Globus pallidus (tissue), 1 donor: ENCODE measurements at regions not wholly inside any gene's neighbourhood (a gene's known extent, or its start where the extent isn't known, plus 50 kb on each side); places are given as distances from the start of the nearest gene placed in this dataset.
A peak's percentile ranks its signal among the peaks of the same experiment; 100 is the strongest.
"Not testable (repeated sequence)": the region's sequence is repeated elsewhere in the genome, so short reads cannot be mapped to it uniquely, and the experiment has no call there.

Source experiments
- DNase-seq: peaks from one replicate; pipeline ENCODE4 v3.0.0-alpha.2; 2015; ENCODE audit warnings: low spot score

DNA sequence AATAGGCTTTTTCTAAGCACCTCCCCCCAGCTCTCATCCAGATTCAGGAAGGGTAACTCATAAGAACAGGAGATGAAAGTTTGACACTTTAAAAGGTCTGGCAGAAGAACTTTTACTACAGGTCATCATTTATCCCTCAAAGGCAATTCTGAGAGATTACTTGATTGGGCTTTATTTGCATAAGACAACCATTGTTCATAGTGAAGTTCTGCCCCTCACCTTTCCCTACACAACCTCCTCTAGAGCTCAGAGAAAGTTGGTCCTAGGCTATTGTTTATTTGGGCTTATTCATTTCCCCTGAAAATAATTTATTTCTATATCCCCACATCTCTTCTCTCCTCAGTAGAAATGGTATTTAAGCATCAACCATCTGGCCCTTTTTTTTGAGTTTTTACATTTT lies 568.4 kb downstream of the ZNF608 start:
- DNase-seq: no peak

DNA sequence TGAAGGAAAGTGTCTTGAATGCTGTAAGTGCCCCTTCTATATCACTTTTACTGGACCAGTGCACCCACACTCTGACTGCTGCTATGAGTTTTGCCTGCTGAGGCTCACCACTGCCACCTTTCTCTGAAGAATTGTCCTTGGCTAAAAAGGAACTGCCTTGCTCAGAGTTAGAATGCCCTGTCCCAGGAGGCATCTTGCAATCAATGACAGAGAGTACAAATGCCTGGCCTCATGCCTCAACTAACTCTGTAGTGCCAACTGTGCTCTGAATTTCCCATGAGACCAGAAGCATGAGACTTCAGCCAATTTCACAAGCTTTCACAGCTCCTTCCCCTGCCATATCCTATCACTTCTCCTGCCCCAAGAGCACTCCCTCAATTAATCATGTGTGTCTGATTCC lies 569.7 kb downstream of the ZNF608 start:
- no peak for DNase-seq

DNA sequence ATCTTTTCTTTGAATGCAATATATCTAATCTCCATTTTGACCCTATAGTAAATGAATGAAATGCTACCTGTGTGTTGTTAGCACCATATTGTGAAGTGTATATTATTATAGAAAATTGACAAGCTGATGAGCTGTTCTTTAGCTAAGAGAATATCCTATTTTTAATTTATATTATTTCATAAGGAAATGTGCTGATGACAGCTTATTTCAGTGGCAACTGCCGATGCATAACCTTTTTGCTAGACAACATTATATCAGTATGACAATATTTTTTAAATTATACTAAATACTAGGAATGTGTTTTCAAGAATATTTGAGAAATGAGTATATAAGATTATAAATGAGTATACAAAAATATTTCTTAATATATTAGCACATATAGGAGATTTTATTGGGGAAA lies 573.1 kb downstream of the ZNF608 start:
- DNase-seq: no peak

DNA sequence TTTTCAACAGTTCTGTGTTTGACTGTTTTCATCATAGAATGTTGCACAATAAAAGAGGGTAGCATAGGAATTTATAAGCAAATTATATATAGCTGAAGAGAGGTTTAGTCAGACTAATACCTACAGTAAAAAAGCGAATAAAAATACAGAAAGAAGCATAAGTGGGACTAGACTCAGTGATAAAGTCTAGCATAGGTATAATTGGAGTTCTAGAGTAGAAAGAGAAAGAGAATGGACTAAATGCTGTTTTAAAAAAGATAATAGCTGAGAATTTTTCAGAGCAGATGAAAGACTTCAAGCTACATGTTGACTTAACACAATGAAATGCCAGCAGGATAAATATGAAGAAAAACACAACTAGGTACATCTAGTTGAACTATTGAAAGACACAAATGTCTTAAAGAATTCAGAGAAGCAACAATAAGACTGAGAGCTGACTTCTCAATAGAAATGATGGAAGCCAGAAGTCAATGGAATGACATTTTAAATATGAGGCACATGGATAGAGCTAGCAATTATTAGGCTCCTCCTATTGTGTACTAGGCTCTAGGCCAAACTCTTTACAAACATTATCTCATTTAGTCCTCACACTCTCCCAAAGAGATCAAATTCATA lies 573.9 kb downstream of the ZNF608 start:
- no peak for DNase-seq

DNA sequence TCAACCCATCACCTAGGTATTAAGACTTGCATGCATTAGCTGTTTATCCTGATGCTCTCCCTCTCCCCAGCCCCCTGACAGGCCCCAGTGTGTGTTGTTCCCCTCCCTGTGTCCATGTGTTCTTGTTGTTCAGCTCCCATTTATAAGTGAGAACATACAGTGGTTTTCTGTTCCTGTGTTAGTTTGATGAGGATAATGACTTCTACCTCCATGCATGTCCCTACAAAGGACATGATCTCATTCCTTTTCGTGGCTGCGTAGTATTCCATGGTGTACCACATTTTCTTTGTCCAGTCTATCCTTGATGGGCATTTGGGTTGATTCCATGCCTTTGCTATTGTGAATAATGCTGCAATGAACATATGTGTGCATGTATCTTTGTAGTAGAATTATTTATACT lies 578.3 kb downstream of the ZNF608 start:
- not testable (repeated sequence) for DNase-seq

DNA sequence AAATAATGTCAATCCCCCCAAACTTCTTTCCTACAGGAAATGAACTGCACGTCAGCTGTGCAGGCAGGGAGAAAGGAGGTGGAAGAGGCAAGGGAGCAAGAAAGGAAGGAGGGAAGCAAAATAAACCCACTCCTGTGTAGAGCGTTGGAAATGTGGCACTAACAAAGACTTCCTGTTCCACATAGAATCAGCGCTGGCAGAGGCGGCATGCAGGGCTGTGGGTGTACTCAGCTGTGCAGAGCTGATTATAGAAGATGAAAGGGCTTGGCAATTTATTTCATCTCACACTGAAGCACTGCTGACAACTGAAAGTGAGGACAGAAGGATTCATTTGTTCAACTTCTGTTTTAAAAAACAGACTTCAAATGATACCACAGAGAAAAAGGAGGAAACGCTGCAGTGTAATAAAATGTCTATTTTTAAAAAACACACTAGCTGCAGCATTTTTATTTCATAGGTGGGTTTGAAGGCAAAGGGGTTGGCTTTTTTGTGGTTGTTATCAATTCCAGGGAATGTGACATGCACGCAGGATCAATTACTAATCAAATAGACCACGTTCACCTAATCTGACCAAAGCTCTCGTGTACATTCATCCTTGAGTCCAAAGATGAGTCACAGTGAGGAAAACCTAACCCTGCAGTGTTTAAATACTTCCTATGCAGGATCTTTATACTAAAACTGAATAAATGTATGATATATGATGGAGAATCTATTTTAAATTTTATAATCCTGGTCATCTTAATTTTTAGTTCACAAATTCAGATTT lies 583.5 kb downstream of the ZNF608 start:
- DNase-seq: peak; percentile 85

DNA sequence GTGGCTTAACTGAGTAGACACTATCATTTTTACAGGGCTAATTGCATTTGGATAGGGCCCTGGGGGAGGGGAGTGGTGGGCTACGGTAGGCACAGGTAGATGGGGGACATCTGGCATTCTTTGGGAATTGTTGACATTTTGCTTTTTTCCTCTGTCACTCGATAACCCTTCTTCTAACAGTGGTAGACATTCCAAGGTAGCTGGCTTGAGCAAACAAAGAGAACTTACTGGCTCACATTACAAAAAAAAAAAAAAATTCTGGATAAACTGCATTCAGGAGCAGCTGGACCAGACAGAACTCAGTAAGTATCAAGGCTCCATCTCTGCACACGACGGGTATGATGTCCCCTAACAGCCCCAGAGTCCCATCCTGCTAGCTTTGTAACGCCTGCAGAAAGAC lies 585.2 kb downstream of the ZNF608 start:
- DNase-seq: no peak

DNA sequence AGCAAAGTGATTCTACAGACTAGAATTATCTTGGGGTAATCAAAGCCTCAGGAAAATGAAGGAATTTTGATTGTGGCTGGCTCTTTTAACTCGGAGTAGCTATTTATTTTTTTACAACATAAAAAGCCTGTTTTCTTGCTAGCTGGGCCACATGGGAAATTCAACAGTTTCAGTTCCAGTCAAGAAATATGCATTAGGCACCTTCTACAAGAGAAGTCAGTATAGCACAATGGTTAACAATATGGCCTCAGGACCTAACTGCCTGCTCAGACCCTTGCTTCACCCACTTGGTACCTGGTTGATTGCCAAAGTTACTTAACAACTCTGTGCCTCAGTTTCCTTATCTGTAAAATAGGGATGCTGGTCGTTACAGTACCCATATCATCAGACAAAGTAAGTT lies 586.2 kb downstream of the ZNF608 start:
- no peak for DNase-seq

DNA sequence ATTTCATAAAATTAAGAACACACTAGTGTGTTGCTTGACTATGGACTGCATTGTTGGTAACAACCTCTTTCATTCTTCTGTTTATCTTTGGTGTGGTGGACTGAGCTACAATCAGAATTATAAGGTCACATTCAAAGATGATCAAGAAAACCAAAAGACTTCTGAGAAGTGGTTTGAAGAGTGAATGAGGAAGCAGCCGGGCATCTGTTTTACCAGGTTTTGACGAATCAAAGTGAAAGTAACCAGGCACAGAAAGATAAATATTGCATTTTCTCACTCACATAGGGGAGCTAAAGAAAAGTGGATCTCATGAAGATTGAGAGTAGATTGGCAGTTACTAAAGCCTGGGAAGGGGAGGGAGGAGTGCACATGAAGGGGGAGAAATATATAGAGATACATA lies 589.1 kb downstream of the ZNF608 start:
- DNase-seq: no peak

DNA sequence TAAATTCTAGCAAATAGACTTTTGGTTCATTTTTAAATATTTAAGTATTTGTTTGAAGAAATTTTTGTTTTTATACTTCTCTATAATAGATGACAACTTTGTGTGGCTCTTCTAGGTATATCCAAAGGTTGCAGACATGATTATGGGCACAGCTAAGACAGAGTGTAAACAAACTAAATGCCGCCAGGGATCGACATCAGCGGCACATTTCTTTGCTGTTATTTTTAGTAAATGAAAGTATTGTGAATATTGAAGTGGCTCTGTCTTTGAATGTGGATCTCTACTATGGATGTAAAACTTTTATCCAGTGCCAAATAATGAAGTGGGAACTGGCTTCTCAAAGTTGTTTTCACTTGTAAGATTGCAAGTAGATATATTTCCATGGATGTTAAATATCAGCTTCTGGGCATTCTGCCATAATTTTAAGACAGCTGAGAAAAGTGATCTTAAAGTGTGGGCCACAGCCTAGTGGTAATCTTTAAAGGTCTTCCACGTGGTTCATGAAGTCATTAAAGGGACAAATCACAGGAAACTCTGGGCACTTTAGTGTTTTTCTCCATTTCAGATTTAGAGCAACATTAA lies 589.9 kb downstream of the ZNF608 start:
- no peak for DNase-seq

DNA sequence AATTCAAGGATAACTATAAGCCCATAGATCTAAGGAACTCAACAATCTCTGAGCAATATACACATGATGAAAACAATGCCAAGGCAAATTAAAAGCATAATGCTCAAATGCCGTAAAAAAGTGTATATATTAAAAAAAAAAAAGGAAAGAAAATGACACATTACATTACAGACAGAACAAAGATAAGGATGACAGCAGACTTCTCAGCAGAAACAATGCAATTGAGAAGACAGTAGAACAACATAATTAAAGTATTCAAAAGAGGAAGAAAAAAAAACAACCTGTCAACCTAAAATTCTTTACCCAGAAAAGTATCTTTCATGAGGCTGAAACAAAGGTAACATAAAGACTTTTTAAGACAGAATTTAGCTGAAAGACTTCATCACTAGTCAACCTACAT lies 591.7 kb downstream of the ZNF608 start:
- no peak for DNase-seq

DNA sequence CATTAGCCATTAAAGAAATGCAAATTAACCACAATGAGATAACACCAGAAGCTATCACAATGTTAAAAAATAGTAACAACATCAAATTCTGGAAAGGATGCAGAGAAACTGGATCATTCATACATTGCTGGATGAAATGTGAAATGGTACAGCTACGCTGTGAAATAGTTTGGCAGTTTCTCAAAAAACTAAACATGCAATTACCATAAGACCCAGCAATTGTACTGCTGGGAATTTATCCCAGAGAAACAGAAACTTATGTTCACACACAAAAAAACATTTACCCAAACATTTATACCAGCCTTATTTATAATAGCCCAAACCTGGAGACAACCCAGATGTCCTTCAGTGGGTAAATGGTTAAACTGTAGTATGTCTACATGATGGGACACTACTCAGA lies 592.9 kb downstream of the ZNF608 start:
- DNase-seq: no peak

DNA sequence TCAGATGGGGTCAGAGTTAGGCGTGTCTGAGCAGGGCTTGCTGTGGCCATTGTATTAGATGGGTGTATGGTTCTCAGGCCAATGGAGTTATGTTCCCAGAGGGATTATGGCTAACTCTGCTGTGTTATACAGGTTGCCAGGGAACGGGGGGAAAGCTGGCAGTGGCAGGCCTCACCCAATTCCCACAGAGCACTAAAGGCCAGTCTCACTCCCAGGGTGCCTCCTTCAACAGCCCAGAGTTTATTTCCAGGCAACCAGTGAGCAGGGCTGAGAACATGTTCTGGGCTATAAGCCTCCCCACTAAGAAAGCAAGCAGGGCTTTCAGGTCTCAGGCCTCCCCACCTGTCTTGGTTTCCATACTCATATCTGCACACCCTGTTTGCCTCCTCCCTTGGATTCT lies 597.9 kb downstream of the ZNF608 start:
- DNase-seq: no peak

DNA sequence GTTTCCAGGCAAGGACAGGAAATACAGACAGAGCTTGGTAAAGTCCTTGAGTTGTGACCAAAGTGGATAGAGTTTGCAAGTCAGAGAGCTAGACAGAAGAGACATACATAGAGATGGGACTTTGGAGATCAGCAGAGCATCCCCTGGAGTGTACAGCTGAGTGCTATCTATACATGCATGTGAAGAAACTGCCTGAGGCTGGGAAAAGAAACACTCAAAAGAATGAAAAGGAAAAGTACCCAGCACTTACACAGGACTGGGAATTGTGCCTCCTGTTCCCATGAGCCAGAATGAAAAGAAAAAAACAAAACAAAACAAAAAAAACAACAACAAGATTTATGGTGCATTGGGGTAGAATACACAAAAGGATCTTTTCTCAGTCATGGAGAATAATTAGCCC lies 606.4 kb downstream of the ZNF608 start:
- no peak for DNase-seq

DNA sequence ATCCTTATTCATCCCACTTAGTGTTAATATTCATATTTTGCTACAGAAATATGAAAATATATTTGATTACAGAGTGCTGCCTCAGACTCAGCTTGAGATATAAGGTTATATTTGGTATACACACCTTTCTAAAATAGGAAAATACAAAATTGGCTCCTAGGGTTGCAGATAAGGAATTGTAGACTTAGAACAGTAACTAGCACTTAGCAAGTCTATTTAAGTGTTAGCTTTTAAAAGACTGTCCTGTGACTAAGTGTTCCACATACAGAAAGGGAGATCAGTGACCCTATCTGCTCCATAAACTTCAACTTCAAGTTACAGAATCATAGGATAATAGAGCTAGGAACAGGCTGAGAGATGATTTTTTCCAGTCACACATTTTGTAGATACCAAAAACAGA lies 607.0 kb downstream of the ZNF608 start:
- no peak for DNase-seq

DNA sequence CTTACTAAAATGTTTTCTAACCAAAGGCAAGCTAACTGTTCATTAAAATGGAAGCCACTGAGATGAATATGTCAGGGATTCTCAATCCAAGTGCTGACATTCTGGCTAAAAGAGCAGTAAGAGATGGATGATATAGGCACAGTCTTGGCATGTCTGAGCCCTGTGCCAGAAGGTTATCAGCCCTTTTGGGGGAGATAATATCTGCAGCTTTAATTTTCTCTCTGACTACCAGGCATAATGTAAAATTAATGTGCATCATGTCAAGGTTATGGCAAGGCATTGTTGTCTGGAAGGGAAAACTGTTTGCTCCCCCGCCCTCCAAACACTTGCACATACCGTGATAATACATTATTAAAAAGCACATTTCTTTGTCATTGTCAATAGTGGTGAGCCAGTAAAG lies 609.8 kb downstream of the ZNF608 start:
- no peak for DNase-seq

DNA sequence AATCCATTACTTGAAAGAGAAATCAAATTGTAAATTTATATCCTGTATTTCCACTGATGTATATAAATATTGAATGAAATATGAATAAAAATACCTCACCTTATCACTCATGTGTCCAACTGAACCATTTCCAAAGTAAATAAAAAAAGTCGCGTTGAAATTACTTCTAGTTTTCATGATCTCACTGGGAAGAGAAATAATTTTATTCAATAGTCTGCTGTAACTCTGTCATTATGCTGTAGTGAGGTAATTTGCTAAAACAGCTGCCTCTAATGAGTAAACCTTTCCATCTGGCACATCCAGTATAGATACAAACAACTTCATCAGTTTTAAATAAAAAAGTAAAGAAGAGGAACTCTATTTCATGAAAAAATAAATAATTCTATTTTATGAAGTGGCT lies 611.5 kb downstream of the ZNF608 start:
- no peak for DNase-seq

DNA sequence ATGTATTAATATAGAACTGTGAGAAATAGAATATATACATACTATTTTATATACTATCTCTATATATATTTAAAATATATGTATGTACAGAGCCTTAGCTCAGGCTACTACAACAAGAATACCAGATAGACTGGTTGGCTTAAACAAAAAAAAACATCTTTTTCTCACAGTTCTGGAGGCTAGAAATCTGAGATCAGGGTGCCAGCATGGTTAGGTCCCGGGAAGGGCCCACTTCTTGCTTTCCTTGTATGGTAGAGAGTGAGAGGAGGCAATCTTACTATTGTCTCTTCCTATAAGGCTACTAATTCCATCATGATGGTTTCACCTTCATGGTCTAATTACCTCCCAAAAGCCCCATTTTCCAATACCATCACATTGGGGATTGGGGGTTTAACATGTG lies 613.0 kb downstream of the ZNF608 start:
- DNase-seq: no peak

DNA sequence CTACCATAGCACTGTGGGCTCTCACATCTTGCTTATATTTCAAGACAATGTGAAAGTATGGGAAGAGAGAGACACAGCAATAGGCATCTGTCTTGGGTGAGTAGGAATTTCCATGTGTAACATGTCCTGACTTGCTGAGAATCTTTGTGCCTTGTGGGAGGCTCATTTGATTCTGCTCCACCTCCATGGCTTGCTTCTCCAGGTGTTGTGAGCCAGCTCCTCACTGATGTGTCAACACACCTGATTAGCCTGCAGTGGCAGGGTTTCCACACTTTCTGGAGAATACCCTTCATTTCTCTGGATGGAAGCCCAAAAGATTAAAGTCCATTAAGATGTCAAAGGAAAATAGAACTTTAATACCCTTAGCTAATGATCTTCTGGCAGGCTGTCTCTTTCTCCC lies 613.6 kb downstream of the ZNF608 start:
- no peak for DNase-seq

DNA sequence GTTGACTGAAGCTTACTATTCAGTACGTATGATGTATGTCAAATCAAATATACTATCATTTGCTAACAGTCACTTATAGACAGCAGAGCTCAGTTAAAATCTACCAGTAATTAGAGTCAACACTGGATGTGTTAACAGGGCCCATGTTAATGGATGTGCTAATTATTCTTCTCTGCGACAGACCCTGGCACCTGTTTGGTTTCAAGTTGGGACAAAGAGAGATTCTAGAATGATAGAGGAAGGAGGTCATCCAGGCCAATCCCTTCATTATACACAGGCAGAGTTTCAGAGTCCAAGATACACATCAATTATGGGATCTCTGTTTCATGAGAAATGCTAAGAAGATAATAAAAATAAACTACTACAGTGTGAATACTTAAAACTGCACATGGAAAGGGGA lies 615.0 kb downstream of the ZNF608 start:
- no peak for DNase-seq

DNA sequence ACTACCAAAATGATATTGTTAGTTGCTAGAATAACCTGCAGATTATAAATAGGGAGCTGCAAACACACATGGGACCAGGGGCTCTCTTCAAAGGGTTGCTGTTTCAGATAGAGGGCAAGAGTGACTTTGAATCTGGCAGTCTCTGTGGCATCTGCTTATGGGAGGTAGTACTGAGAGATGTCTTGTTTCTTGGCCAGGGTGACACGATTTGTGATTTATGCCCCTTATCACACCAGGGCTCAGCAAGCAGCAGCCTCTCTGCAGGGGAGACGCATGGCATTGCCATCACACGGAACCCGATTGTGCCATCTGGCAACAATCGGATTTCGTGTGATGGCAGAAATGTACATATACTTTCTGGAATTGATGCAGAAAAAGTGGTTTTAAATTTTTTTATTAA lies 615.6 kb downstream of the ZNF608 start:
- no peak for DNase-seq

DNA sequence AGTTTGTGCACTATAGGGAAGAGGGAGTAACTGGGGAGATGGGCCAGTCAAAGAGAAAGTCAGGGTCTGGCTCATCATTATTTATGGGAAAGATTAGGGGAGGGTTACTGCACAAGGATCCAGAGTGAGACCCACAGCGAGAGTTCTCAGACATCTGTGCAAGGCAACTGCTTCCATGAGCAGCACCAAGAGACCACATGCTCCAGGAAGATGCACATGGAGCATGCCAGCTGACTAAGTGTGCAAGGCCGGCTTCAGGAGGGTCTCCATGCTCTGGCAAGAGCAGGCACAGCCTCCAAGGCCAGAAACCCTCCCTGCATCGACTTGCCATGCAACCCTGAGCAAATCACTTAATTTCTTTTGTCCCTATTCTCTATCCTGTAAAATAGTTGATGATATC lies 616.9 kb downstream of the CSNK1G3 start:
- no peak for DNase-seq

DNA sequence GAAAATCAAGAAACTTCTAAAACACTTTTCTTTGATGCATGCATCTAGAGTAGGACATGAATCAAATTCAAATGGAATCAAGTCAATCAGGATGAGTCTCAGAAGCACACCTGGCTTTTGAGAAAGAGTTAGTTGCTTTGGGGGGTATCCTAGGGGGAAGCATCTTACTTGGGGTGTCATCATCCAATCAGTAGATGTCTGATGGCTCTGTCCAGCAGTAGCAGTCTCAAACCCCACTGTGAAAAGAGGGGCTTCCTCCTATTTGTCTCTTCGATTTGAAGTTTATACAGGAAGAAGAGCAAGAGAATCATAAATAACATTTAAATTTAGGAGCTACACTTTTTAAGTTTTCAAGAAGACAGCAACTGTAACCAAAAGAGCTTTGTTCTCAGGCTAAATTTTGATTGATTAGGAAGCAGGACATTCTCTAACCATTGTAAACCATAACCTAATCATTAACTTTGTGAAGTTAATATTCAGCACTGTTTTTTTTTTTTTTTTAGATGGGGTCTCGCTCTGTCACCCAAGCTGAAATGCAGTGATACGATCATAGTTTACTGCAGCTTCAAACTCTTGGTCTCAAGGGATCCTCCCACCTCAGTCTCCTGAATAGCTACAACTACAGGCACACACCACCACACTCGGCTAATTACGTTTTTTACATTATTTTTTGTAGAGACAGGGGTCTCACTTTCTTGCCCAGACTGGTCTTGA lies 614.7 kb downstream of the CSNK1G3 start:
- DNase-seq: no peak
